SK-N-MC (cell line): ENCODE measurements at regions not wholly inside any gene's neighbourhood (a gene's known extent, or its start where the extent isn't known, plus 50 kb on each side); places are given as distances from the start of the nearest gene placed in this dataset.
"Not testable (repeated sequence)": the region's sequence is repeated elsewhere in the genome, so short reads cannot be mapped to it uniquely, and the experiment has no call there.

Experiments
- EZH2 ChIP-seq: fragments of 200-600 bp; sonication (generic); IDR thresholded peaks from one replicate; pipeline ENCODE4 v1.6.1; 2017; ENCODE audit warnings: antibody characterized with exemption
- FOXP2 ChIP-seq: optimal IDR thresholded peaks from 2 replicates; pipeline ENCODE3; 2011; ENCODE audit warnings: mild to moderate bottlenecking, moderate library complexity; ENCODE audit not compliant: insufficient read depth; ENCODE audit errors: extremely low read length, control extremely low read depth
- POLR2AphosphoS5 ChIP-seq: IDR thresholded peaks from 2 replicates; pipeline ENCODE4 v1.6.1; 2012; ENCODE audit warnings: mild to moderate bottlenecking, low read depth, low read length, borderline replicate concordance

DNA sequence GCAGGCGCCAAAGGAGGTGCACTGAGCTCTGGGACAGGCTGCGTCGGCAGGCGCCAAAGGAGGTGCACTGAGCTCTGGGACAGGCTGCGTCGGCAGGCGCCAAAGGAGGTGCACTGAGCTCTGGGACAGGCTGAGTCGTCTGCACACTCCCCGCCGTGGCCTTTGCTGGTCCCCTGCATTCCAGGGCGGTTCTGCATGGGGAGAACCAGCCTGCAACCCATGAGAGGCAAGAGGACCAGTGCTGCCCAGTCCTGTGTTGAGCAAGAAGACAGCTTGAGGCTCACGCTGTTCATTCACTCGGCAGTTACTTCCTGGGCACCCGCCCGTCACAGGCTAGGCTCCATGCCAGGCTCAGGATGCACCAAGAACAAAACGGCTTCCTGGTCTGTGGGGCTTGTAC lies 150.6 kb upstream of the SALL3 start:
- TF ChIP-seq EZH2, POLR2AphosphoS5, FOXP2: not testable (repeated sequence)
